ENCODE measurements at regions not wholly inside any gene's neighbourhood (a gene's known extent, or its start where the extent isn't known, plus 50 kb on each side); places are given as distances from the start of the nearest gene placed in this dataset.

- no peak for DNase-seq
These were observed 50.5 kb upstream of the STC2 start for GRCh38 chr5:173378727-173379126.

Data from anterior cingulate cortex (tissue), 58 donors.